ENCODE measurements at regions not wholly inside any gene's neighbourhood (a gene's known extent, or its start where the extent isn't known, plus 50 kb on each side); places are given as distances from the start of the nearest gene placed in this dataset.

DNA sequence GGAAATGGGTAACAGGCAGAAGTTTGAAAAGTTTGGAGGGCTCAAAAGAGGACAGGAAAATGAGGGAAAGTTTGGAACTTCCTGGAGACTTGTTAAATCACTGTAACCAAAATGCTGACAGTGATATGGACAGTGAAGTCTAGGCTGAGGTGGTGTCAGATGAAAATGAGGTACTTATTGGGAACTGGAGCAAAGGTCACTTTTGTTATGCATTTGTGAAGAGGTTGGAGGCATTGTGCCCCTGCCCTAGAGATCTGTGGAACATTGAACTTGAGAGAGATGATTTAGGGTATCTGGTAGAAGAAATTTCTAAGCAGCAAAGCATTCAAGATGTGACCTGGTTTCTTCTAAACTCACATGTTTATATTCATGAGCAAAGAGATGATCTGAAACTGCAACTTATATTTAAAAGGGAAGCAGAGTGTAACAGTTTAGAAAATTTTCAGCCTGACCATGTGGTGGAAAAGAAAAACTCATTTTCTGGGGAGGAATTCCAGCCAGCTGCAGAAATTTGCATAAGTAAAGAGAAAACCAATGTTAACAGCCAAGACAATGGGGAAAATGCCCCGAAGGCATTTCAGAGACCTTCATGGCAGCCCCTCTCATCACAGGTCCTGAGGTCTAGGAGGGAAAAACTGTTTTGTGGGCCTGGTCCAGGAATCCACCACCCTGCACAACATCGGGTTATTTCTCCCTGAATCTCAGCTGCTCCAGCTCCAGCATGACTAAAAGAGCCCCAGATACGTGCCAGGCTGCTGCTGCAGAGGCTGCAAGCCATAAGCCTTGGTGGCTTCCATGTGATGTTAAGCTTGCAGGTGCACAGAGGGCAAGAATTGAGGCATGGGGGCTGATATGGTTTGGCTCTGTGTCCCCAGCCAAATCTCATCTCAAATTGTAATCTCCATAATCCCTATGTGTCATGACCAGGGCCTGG is 632.5 kb upstream of the GNPDA2 start:
- TF ChIP-seq, protein P1, sequence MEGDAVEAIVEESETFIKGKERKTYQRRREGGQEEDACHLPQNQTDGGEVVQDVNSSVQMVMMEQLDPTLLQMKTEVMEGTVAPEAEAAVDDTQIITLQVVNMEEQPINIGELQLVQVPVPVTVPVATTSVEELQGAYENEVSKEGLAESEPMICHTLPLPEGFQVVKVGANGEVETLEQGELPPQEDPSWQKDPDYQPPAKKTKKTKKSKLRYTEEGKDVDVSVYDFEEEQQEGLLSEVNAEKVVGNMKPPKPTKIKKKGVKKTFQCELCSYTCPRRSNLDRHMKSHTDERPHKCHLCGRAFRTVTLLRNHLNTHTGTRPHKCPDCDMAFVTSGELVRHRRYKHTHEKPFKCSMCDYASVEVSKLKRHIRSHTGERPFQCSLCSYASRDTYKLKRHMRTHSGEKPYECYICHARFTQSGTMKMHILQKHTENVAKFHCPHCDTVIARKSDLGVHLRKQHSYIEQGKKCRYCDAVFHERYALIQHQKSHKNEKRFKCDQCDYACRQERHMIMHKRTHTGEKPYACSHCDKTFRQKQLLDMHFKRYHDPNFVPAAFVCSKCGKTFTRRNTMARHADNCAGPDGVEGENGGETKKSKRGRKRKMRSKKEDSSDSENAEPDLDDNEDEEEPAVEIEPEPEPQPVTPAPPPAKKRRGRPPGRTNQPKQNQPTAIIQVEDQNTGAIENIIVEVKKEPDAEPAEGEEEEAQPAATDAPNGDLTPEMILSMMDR (IDR thresholded peaks at IDR 0.05): no peak
- TF ChIP-seq POLR2AphosphoS5 (IDR thresholded peaks at IDR 0.05): no peak
- no peak for TF ChIP-seq POLR2A (IDR thresholded peaks at IDR 0.05; ENCODE audit: low read depth)
